Suprapubic skin (tissue), 4 donors: ENCODE measurements at regions not wholly inside any gene's neighbourhood (a gene's known extent, or its start where the extent isn't known, plus 50 kb on each side); places are given as distances from the start of the nearest gene placed in this dataset.

Source experiments
- DNase-seq, 2 donors: peaks; one replicate each; pipeline ENCODE4 v3.0.0-alpha.2; 2019; ENCODE audit warnings: low spot score in 2 of 2
- H3K27ac ChIP-seq: fragments of 200-600 bp; sonication (generic); one replicate; pipeline ENCODE4 v1.5.1; 2019
- H3K27me3 ChIP-seq: fragments of 200-600 bp; sonication (generic); one replicate; pipeline ENCODE4 v1.5.1; 2019
- H3K36me3 ChIP-seq: fragments of 200-600 bp; sonication (generic); one replicate; pipeline ENCODE4 v1.5.1; 2019
- H3K4me1 ChIP-seq: fragments of 200-600 bp; sonication (generic); one replicate; pipeline ENCODE4 v1.5.1; 2019
- H3K4me3 ChIP-seq: fragments of 200-600 bp; sonication (generic); one replicate; pipeline ENCODE4 v1.5.1; 2019; ENCODE audit warnings: mild to moderate bottlenecking
- H3K9me3 ChIP-seq: fragments of 200-600 bp; sonication (generic); one replicate; pipeline ENCODE4 v1.5.1; 2019
- CTCF ChIP-seq, 2 donors: fragments of 200-600 bp in 1 of 2; fragments of 450-650 bp in 1 of 2; sonication (generic) in 1 of 2; IDR thresholded peaks; one replicate each; pipeline ENCODE4 v1.5.1; 2016 to 2019; ENCODE audit warnings: antibody characterized with exemption in 2 of 2, mild to moderate bottlenecking in 1 of 2, moderate library complexity in 1 of 2
- EP300 ChIP-seq: sonication (generic); formaldehyde crosslinking; IDR thresholded peaks from one replicate; pipeline ENCODE4 v1.6.1; 2017; ENCODE audit warnings: antibody characterized with exemption
- POLR2A ChIP-seq, 2 donors: fragments of 450-650 bp; IDR thresholded peaks; one replicate each; pipeline ENCODE4 v1.6.1; 2017; ENCODE audit warnings: antibody characterized with exemption in 2 of 2, mild to moderate bottlenecking in 2 of 2, moderate library complexity in 2 of 2
- POLR2AphosphoS5 ChIP-seq, 3 donors: sonication (generic); formaldehyde crosslinking; IDR thresholded peaks; one replicate each; pipeline ENCODE4 v1.6.1; 2017; ENCODE audit warnings: antibody characterized with exemption in 3 of 3
- WGBS: methylation state at CpG from one replicate; pipeline ENCODE4 v1.1.5; 2018; 5-methylcytosine and 5-hydroxymethylcytosine counted together

DNA sequence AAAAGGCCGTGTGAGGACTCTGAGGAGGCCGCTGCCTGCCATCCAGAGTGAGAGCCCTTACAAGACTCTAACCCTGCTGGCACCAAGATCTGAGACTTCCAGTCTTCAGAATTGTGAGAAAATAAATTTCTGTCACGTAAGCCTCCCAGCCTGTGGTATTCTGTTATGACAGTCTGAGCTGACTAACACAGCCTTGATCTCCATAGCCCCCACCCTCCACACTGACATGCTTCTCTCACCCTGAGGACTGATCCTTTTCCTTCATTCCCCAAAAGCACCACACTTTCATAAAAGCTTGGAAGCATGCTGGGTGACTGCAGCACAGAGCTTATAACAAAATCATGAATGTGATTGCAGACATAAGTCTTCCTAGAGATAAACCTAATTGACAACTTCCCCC, 1059.8 kb downstream of the UQCRFS1 start:
- Histone ChIP-seq H3K4me1 (no peaks in the 10 kb centered on the region), H3K27me3 (no peaks in the 10 kb centered on the region), H3K9me3 (no peaks in the 10 kb centered on the region), H3K27ac (no peak overlapping the region), H3K36me3 (no peaks in the 10 kb centered on the region), H3K4me3 (no peak overlapping the region)
- TF ChIP-seq POLR2A (IDR thresholded peaks at IDR 0.05) (no peak), POLR2AphosphoS5 (IDR thresholded peaks at IDR 0.05) (no peak), EP300 (no peak), CTCF (IDR thresholded peaks at IDR 0.05) (no peak)
- DNase-seq: no peak
- WGBS: 57% methylated on average over 3 of the region's 3 CpGs

- Histone ChIP-seq H3K4me1 (no peaks in the 10 kb centered on the region), H3K4me3 (no peak overlapping the region), H3K36me3 (no peaks in the 10 kb centered on the region), H3K27me3 (no peaks in the 10 kb centered on the region), H3K9me3 (no peaks in the 10 kb centered on the region), H3K27ac (no peak overlapping the region)
- DNase-seq: no peak
- TF ChIP-seq EP300 (no peak), POLR2A (IDR thresholded peaks at IDR 0.05) (no peak), CTCF (IDR thresholded peaks at IDR 0.05) (no peak), POLR2AphosphoS5 (IDR thresholded peaks at IDR 0.05) (no peak)
- 84% methylated on average over 5 of the region's 5 CpGs for WGBS
Observed at GRCh38 chr19:28152195-28152594, 1060.8 kb downstream of the UQCRFS1 start.

DNA sequence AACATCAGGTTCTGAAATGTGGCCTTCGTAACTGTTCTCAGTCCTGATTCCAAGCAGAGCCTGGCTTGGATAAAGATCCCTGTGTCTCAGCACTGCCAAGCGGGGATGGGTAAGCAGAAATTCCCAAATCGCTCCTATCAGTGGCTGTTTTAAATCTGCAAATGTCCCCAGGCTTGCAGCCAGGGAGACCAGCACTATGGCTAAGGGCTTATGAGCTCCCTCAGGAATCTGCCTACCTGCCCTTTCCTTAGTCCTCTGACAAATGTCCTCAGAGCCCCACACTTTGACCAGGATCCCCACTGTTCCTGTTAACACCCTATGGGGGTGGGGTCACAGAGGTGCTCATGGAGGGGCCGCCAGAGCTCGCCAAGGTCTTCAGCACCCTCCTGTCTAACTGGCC, 1062.8 kb downstream of the UQCRFS1 start:
- 77% methylated on average over 5 of the region's 5 CpGs for WGBS
- Histone ChIP-seq H3K27me3 (no peaks in the 10 kb centered on the region), H3K27ac (no peak overlapping the region), H3K4me3 (no peak overlapping the region), H3K4me1 (no peaks in the 10 kb centered on the region), H3K36me3 (no peaks in the 10 kb centered on the region), H3K9me3 (no peaks in the 10 kb centered on the region)
- DNase-seq: no peak
- TF ChIP-seq POLR2A (IDR thresholded peaks at IDR 0.05): no peak
- TF ChIP-seq CTCF (IDR thresholded peaks at IDR 0.05): no peak
- TF ChIP-seq EP300: no peak
- no peak for TF ChIP-seq POLR2AphosphoS5 (IDR thresholded peaks at IDR 0.05)

DNA sequence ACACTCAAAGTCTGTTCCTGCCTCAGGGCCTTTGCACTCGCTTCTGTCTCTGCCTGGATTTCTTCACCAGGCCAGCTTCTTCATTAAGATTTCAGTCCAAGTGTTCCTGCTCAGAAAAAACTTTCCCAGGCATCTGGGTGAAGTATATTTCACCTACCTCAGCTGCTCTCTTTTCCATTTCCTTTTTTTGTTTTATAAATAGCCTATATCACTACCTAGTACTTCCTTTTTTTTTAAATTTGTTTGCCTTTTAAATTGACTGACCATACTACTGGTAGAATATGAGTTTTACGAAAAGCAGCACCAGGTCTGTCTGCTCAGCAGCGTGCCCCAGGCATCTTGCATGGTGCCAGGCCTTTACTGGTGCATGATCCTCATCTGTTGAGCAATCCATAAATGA, 1064.4 kb downstream of the UQCRFS1 start:
- 69% methylated on average over 3 of the region's 3 CpGs for WGBS
- H3K36me3 ChIP-seq: no peaks in the 10 kb centered on the region
- no peak for TF ChIP-seq POLR2AphosphoS5 (IDR thresholded peaks at IDR 0.05)
- TF ChIP-seq POLR2A (IDR thresholded peaks at IDR 0.05): no peak
- no peak for TF ChIP-seq CTCF (IDR thresholded peaks at IDR 0.05)
- TF ChIP-seq EP300: no peak
- H3K27ac ChIP-seq: no peak overlapping the region
- H3K27me3 ChIP-seq: no peaks in the 10 kb centered on the region
- H3K9me3 ChIP-seq: no peaks in the 10 kb centered on the region
- DNase-seq: no peak
- no peak overlapping the region for H3K4me3 ChIP-seq
- H3K4me1 ChIP-seq: no peaks in the 10 kb centered on the region

- TF ChIP-seq POLR2AphosphoS5 (IDR thresholded peaks at IDR 0.05) (no peak), EP300 (no peak), POLR2A (IDR thresholded peaks at IDR 0.05) (no peak), CTCF (IDR thresholded peaks at IDR 0.05) (no peak)
- Histone ChIP-seq H3K4me3 (no peak overlapping the region), H3K36me3 (no peaks in the 10 kb centered on the region), H3K4me1 (no peaks in the 10 kb centered on the region), H3K27ac (no peak overlapping the region), H3K27me3 (no peaks in the 10 kb centered on the region), H3K9me3 (no peaks in the 10 kb centered on the region)
- 83% methylated on average over 1 of the region's 1 CpG for WGBS
- DNase-seq: no peak
Observed at GRCh38 chr19:28142258-28142657, 1070.7 kb downstream of the UQCRFS1 start.
